HEK293T (cell line): ENCODE measurements at regions not wholly inside any gene's neighbourhood (a gene's known extent, or its start where the extent isn't known, plus 50 kb on each side); places are given as distances from the start of the nearest gene placed in this dataset.

Source experiments
- ELF4 ChIP-seq: fragments of 450-650 bp; IDR thresholded peaks from 2 replicates; pipeline ENCODE4 v1.6.1; 2017; ENCODE audit warnings: antibody characterized with exemption
- FOXK2 ChIP-seq: fragments of 450-650 bp; IDR thresholded peaks from 2 replicates; pipeline ENCODE4 v1.6.1; 2016; ENCODE audit warnings: mild to moderate bottlenecking

- TF ChIP-seq ELF4 (no peak), FOXK2 (no peak)
Observed at GRCh38 chr6:81609736-81610135, 142.7 kb downstream of the TENT5A start.
